IMR-90 (cell line): ENCODE measurements at regions not wholly inside any gene's neighbourhood (a gene's known extent, or its start where the extent isn't known, plus 50 kb on each side); places are given as distances from the start of the nearest gene placed in this dataset.

Source experiments
- ATAC-seq: fragments of 200-7000 bp; cut with Tn5 transposase; 2 replicates; pipeline ENCODE4 v1.9.1; 2020; ENCODE audit warnings: low read depth, mild to moderate bottlenecking, moderate library complexity
- BruUV-seq: library from RNA; stranded (reverse); fragments of 400-500 nt; replicated peaks from 2 replicates; lab custom pipeline; 2021; lab: Mats Ljungman, UMichigan
- CTCF ChIA-PET: fragments of 300-600 bp; formaldehyde crosslinking; extraction: SDS; loops from one replicate; lab custom pipeline; 2021; ENCODE audit warnings: antibody characterized with exemption; lab: Yijun Ruan, JAX
- POLR2A ChIA-PET: fragments of 300-600 bp; sonication (Branson Sonifier 250); formaldehyde crosslinking; loops from one replicate; lab custom pipeline; 2022; ENCODE audit warnings: antibody characterized with exemption; ENCODE audit not compliant: unreplicated experiment; lab: Charles Lee
- DNase-seq: peaks from one replicate; pipeline ENCODE4 v3.0.0; 2013
- H2AFZ ChIP-seq: replicated peaks from 2 replicates; pipeline ENCODE3; 2013; ENCODE audit warnings: low read length, mild to moderate bottlenecking; ENCODE audit not compliant: poor library complexity
- H2AK5ac ChIP-seq: 2 replicates; pipeline ENCODE4 v1.6.1; 2013; ENCODE audit warnings: low read depth, low read length, inconsistent platforms
- H2AK9ac ChIP-seq: replicated peaks from 2 replicates; pipeline ENCODE3; 2013; ENCODE audit warnings: mild to moderate bottlenecking, low read depth, low read length, moderate library complexity; ENCODE audit not compliant: poor library complexity
- H2BK120ac ChIP-seq: 2 replicates; pipeline ENCODE4 v1.6.1; 2013; ENCODE audit warnings: low read depth, low read length, inconsistent platforms
- H2BK15ac ChIP-seq: 3 replicates; pipeline ENCODE4 v1.6.1; 2013; ENCODE audit warnings: low read depth, low read length, inconsistent platforms
- H2BK20ac ChIP-seq: 2 replicates; pipeline ENCODE4 v1.6.1; 2013; ENCODE audit warnings: low read depth, mild to moderate bottlenecking, inconsistent platforms, low read length, moderate library complexity
- H2BK5ac ChIP-seq: 2 replicates; pipeline ENCODE4 v1.6.1; 2013; ENCODE audit warnings: mild to moderate bottlenecking, low read depth, low read length, inconsistent platforms; ENCODE audit not compliant: poor library complexity, severe bottlenecking
- H3K14ac ChIP-seq: replicated peaks from 2 replicates; pipeline ENCODE4 v1.6.1; 2013; ENCODE audit warnings: low read depth, low read length, inconsistent platforms
- H3K18ac ChIP-seq: 2 replicates; pipeline ENCODE4 v1.6.1; 2013; ENCODE audit warnings: low read depth, low read length, control low read depth
- H3K23ac ChIP-seq: 2 replicates; pipeline ENCODE4 v1.6.1; 2013; ENCODE audit warnings: low read depth, low read length, inconsistent platforms
- H3K27ac ChIP-seq: 2 replicates; pipeline ENCODE4 v1.5.1; 2013; ENCODE audit warnings: mild to moderate bottlenecking, control low read depth, low read length; ENCODE audit not compliant: insufficient read depth
- H3K27me3 ChIP-seq: 2 replicates; pipeline ENCODE4 v1.6.1; 2013; ENCODE audit warnings: low read length; ENCODE audit not compliant: control insufficient read depth, insufficient read depth
- H3K36me3 ChIP-seq: 2 replicates; pipeline ENCODE4 v1.6.1; 2013; ENCODE audit warnings: low read length, mixed read lengths; ENCODE audit not compliant: control insufficient read depth, insufficient read depth
- H3K4ac ChIP-seq: 2 replicates; pipeline ENCODE4 v1.6.1; 2013; ENCODE audit warnings: low read depth, low read length, inconsistent platforms
- H3K4me1 ChIP-seq: 2 replicates; pipeline ENCODE4 v1.6.1; 2013; ENCODE audit warnings: low read length, mixed read lengths; ENCODE audit not compliant: control insufficient read depth, insufficient read depth
- H3K4me2 ChIP-seq: 2 replicates; pipeline ENCODE4 v1.6.1; 2013; ENCODE audit warnings: low read depth, mild to moderate bottlenecking, control low read depth, low read length, moderate library complexity
- H3K4me3 ChIP-seq: 2 replicates; pipeline ENCODE4 v1.5.1; 2013; ENCODE audit warnings: low read depth, mild to moderate bottlenecking, control low read depth, low read length, moderate library complexity; ENCODE audit not compliant: insufficient read depth
- H3K56ac ChIP-seq: 2 replicates; pipeline ENCODE4 v1.6.1; 2013; ENCODE audit warnings: low read length, inconsistent platforms; ENCODE audit not compliant: insufficient read depth; ENCODE audit errors: extremely low read depth
- H3K79me1 ChIP-seq, 2 experiments: 2 replicates each; pipeline ENCODE4 v1.6.1; 2013; ENCODE audit warnings: low read length in 2 of 2, inconsistent platforms in 1 of 2, low read depth in 1 of 2
- H3K9ac ChIP-seq: 2 replicates; pipeline ENCODE4 v1.6.1; 2013; ENCODE audit warnings: low read depth, low read length, control low read depth
- H3K9me1 ChIP-seq: 2 replicates; pipeline ENCODE4 v1.6.1; 2013; ENCODE audit warnings: low read length, inconsistent platforms; ENCODE audit not compliant: insufficient read depth
- H3K9me3 ChIP-seq: 2 replicates; pipeline ENCODE4 v1.6.1; 2013; ENCODE audit warnings: low read length; ENCODE audit not compliant: control insufficient read depth, insufficient read depth
- H4K20me1 ChIP-seq: 2 replicates; pipeline ENCODE4 v1.6.1; 2013; ENCODE audit warnings: low read length, inconsistent platforms; ENCODE audit not compliant: insufficient read depth
- H4K5ac ChIP-seq: 2 replicates; pipeline ENCODE4 v1.6.1; 2013; ENCODE audit warnings: mild to moderate bottlenecking, low read depth, low read length, control low read depth
- H4K8ac ChIP-seq, 2 experiments: 2 replicates each; pipeline ENCODE4 v1.6.1; 2013; ENCODE audit warnings: low read depth in 2 of 2, low read length in 2 of 2, control low read depth in 1 of 2, inconsistent platforms in 1 of 2
- H4K91ac ChIP-seq: 2 replicates; pipeline ENCODE4 v1.6.1; 2013; ENCODE audit warnings: low read depth, low read length, inconsistent platforms; ENCODE audit not compliant: insufficient read depth
- FOS ChIP-seq: fragments of 150-350 bp; IDR thresholded peaks from 2 replicates; pipeline ENCODE4 v1.6.1; 2016; ENCODE audit warnings: low read depth, low read length
- MAFK ChIP-seq: IDR thresholded peaks from 2 replicates; pipeline ENCODE4 v1.6.1; 2012; ENCODE audit warnings: low read depth, low read length, improper control_type of control experiment
- RAD21 ChIP-seq: IDR thresholded peaks from 2 replicates; pipeline ENCODE4 v1.6.1; 2012; ENCODE audit warnings: low read length, improper control_type of control experiment
- SMC3 ChIP-seq: fragments of 150-350 bp; IDR thresholded peaks from 2 replicates; pipeline ENCODE4 v1.6.1; 2016; ENCODE audit warnings: low read depth, mild to moderate bottlenecking, antibody characterized with exemption, low read length, moderate library complexity
- WGBS, 2 experiments: methylation state at CpG; one replicate each; pipeline versions ENCODE4 v1.1.5 to v1.1.7; 2013; ENCODE audit warnings: missing lambda C conversion rate in 2 of 2; ENCODE audit not compliant: insufficient read length in 1 of 2; ENCODE audit errors: extremely low coverage in 2 of 2; 5-methylcytosine and 5-hydroxymethylcytosine counted together
- dilution Hi-C: fragments of 300-500 bp; cut with HindIII; formaldehyde crosslinking; loops from one replicate; pipeline ENCODE4 v1.14.3; 2018; ENCODE audit warnings: low sequenced_read_pairs; ENCODE audit not compliant: unreplicated experiment
- in situ Hi-C: fragments of 300-500 bp; cut with MboI; formaldehyde crosslinking; loops from 3 replicates; pipeline ENCODE4 v1.14.3; 2019; ENCODE audit warnings: low sequenced_read_pairs, inconsistent platforms, mixed read lengths
- intact Hi-C: fragments of 100-400 bp; cut with micrococcal nuclease; formaldehyde crosslinking; loops from 2 replicates; pipeline ENCODE4 v1.10.0; 2022
- TF ChIP-seq, protein P1 (sequence below): fragments of 150-350 bp; IDR thresholded peaks from 2 replicates; pipeline ENCODE4 v1.6.1; 2017; ENCODE audit warnings: mild to moderate bottlenecking, antibody characterized with exemption, low read length, low read depth

DNA sequence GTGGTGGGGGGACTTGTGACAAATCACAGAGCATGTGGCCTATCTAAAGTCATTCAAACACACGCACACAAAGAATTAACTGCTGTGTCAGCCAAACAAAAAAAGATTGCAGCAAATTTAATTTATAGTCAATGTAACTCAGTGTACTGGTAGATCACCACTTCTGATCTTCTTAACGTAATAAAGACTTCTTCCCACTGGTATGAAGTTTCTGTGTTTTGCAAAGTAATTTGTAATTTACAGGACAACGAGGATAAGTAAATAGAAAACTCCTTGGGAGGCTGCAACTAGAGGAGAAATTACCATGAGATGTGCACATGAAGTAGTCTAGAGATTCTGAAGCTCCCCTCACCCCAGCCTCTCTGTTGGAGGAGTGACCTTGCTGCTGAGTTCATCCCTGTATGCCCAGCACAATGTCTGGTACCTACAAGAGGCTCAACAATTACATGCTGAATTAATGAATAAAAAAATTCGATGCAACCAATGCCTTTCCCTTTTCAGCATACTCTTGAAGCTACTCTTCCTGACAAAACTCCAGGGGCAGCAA, 207.3 kb downstream of the ARRDC4 start:
- no peak overlapping the region for H3K23ac ChIP-seq
- no peak overlapping the region for H4K5ac ChIP-seq
- H2BK120ac ChIP-seq, result no peak overlapping the region
- no peak overlapping the region for H3K56ac ChIP-seq
- H3K9me3 ChIP-seq, result peaks cover 18% of the 10 kb centered on the region
- no peaks in the 10 kb centered on the region for H3K9me1 ChIP-seq
- ChIA-PET POLR2A (no interaction called here), CTCF (no interaction called here)
- no peaks in the 10 kb centered on the region for H3K79me1 ChIP-seq
- BruUV-seq, result no TSS peak
- ATAC-seq (no peak), DNase-seq (no peak)
- H3K27me3 ChIP-seq, result no peaks in the 10 kb centered on the region
- no peak overlapping the region for H2BK20ac ChIP-seq
- no peak overlapping the region for H2BK5ac ChIP-seq
- no peak overlapping the region for H4K8ac ChIP-seq
- no peak overlapping the region for H2AK9ac ChIP-seq
- H3K4ac ChIP-seq, result no peak overlapping the region
- no peaks in the 10 kb centered on the region for H4K20me1 ChIP-seq
- in situ Hi-C loops, result no loop called here
- H2AFZ ChIP-seq, result no peak overlapping the region
- no peak overlapping the region for H3K27ac ChIP-seq
- dilution Hi-C loops, result no loop called here
- no peak overlapping the region for H3K4me2 ChIP-seq
- TF ChIP-seq FOS, result no peak
- TF ChIP-seq, protein P1, sequence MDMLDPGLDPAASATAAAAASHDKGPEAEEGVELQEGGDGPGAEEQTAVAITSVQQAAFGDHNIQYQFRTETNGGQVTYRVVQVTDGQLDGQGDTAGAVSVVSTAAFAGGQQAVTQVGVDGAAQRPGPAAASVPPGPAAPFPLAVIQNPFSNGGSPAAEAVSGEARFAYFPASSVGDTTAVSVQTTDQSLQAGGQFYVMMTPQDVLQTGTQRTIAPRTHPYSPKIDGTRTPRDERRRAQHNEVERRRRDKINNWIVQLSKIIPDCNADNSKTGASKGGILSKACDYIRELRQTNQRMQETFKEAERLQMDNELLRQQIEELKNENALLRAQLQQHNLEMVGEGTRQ, result no peak
- TF ChIP-seq SMC3, result no peak
- TF ChIP-seq RAD21, result no peak
- TF ChIP-seq MAFK, result peak; percentile 39
- no peak overlapping the region for H3K4me3 ChIP-seq
- no peak overlapping the region for H3K18ac ChIP-seq
- no peak overlapping the region for H3K9ac ChIP-seq
- no peak overlapping the region for H2AK5ac ChIP-seq
- H3K4me1 ChIP-seq, result no peaks in the 10 kb centered on the region
- no peak overlapping the region for H2BK15ac ChIP-seq
- no peak overlapping the region for H4K91ac ChIP-seq
- H3K14ac ChIP-seq, result no peak overlapping the region
- intact Hi-C loops, result no loop called here
- H3K36me3 ChIP-seq, result no peaks in the 10 kb centered on the region
- WGBS, 2 experiments, result no CpG with 5 or more reads among the region's 4 CpGs
